ENCODE measurements at regions not wholly inside any gene's neighbourhood (a gene's known extent, or its start where the extent isn't known, plus 50 kb on each side); places are given as distances from the start of the nearest gene placed in this dataset.

- no peak for TF ChIP-seq MAFK (IDR thresholded peaks at IDR 0.05; ENCODE audit: low read depth, low read length)
- intact Hi-C loops (cut with micrococcal nuclease) (no loop called here), dilution Hi-C loops (cut with HindIII; ENCODE audit: low sequenced_read_pairs, unreplicated experiment) (no loop called here), in situ Hi-C loops (cut with MboI; ENCODE audit: low sequenced_read_pairs) (no loop called here)
- H3K18ac ChIP-seq (ENCODE audit: low read depth, low read length): peak overlapping the region; percentile 82
- no peaks in the 10 kb centered on the region for H4K20me1 ChIP-seq (ENCODE audit: insufficient read depth, low read length)
- H2BK120ac ChIP-seq (ENCODE audit: low read depth, low read length): no peak overlapping the region
- no peaks in the 10 kb centered on the region for H3K9me3 ChIP-seq (ENCODE audit: control insufficient read depth, insufficient read depth, low read length)
- DNase-seq: no peak
- no peak overlapping the region for H3K4ac ChIP-seq (ENCODE audit: low read depth, low read length)
- H3K23ac ChIP-seq (ENCODE audit: low read depth, low read length): 0 out of 2 replicates have a peak overlapping the region, but pooled peaks have one; percentile 10
- no peak overlapping the region for H2AK5ac ChIP-seq (ENCODE audit: low read depth, low read length)
- no peak overlapping the region for H2BK5ac ChIP-seq (ENCODE audit: low read depth, low read length, poor library complexity, severe bottlenecking)
- no TSS peak for BruUV-seq (replicated peaks)
- H3K56ac ChIP-seq (ENCODE audit: extremely low read depth, insufficient read depth, low read length): no peak overlapping the region
- peak overlapping the region; percentile 74; the same call in 1 of the 3 replicates for H2BK15ac ChIP-seq (ENCODE audit: low read depth, low read length)
- CTCF ChIA-PET: interaction anchor here (0.9 kb wide), 1 partner anchor 16 kb away, joined by 3 read pairs; no protein-coding TSS in a partner anchor
- H3K4me2 ChIP-seq (ENCODE audit: low read depth, low read length): no peak overlapping the region
- no peaks in the 10 kb centered on the region for H3K36me3 ChIP-seq (ENCODE audit: control insufficient read depth, insufficient read depth, low read length)
- H3K14ac ChIP-seq (replicated peaks; ENCODE audit: low read depth, low read length): 0 out of 2 replicates have a peak overlapping the region, but pooled peaks have one; percentile 1
- ATAC-seq (ENCODE audit: low read depth): no peak
- no CpG with 5 or more reads among the region's 2 CpGs for WGBS, 2 experiments (ENCODE audit: extremely low coverage in 2 of 2, insufficient read length in 1 of 2)
- H3K27me3 ChIP-seq (ENCODE audit: control insufficient read depth, insufficient read depth, low read length): no peaks in the 10 kb centered on the region
- H2BK20ac ChIP-seq (ENCODE audit: low read depth, low read length): peak overlapping the region; percentile 1; the same call in 1 of the 2 replicates
- H3K79me1 ChIP-seq (ENCODE audit: low read depth in 1 of 2, low read length in 2 of 2): no peaks in the 10 kb centered on the region
- H3K9me1 ChIP-seq (ENCODE audit: insufficient read depth, low read length): no peaks in the 10 kb centered on the region
- H4K91ac ChIP-seq (ENCODE audit: insufficient read depth, low read depth, low read length): no peak overlapping the region
- POLR2A ChIA-PET (ENCODE audit: unreplicated experiment): no interaction called here
- no peak overlapping the region for H3K4me3 ChIP-seq (ENCODE audit: insufficient read depth, low read depth, low read length)
- no peak overlapping the region for H2AK9ac ChIP-seq (replicated peaks; ENCODE audit: low read depth, low read length, poor library complexity)
- no peak overlapping the region for H2AFZ ChIP-seq (replicated peaks; ENCODE audit: low read length, poor library complexity)
- no peak overlapping the region for H3K27ac ChIP-seq (ENCODE audit: insufficient read depth, low read length)
- H4K8ac ChIP-seq (ENCODE audit: low read depth in 2 of 2, low read length in 2 of 2): peak overlapping the region in 1 of 2 experiments; percentile 35; a peak in 1 of 4 replicates
- peak overlapping the region; percentile 54; the same call in 1 of the 2 replicates for H4K5ac ChIP-seq (ENCODE audit: low read depth, low read length)
- H3K9ac ChIP-seq (ENCODE audit: low read depth, low read length): no peak overlapping the region
- 0 out of 2 replicates have a peak, but pooled peaks cover 2% of the 10 kb centered on the region for H3K4me1 ChIP-seq (ENCODE audit: control insufficient read depth, insufficient read depth, low read length)
These were observed 69.8 kb upstream of the RGS18 start for GRCh38 chr1:192088496-192088895.

All from IMR-90 (cell line).